ENCODE measurements at regions not wholly inside any gene's neighbourhood (a gene's known extent, or its start where the extent isn't known, plus 50 kb on each side); places are given as distances from the start of the nearest gene placed in this dataset.

GRCh38 chr13:104701591-104701990 is 1635.4 kb upstream of the SLC10A2 start:
- no peak for DNase-seq (ENCODE audit: low spot score)
- no peak for ATAC-seq (ENCODE audit: low FRiP score)
- TF ChIP-seq CTCF (IDR thresholded peaks at IDR 0.05), result no peak

DNA sequence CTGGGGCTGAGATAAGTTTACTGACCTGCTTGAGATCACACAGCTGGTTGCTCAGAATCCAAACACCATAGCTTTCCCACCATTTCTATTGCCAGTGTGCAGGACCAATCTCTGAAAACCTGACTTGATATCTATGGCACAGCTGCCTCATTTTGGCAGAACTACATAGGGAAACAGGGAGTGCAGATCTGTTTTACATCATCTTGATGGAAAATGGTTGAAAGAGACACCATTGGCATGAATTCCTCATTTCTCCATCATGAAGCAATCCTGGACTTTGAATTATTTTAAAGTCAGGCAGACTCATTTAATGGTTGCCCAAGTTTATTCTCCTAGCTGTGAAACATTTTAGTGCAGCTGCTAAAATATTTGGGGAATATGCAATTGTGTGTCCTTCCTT is 1628.2 kb upstream of the SLC10A2 start:
- TF ChIP-seq CTCF (IDR thresholded peaks at IDR 0.05), result no peak
- peak; percentile 57 for ATAC-seq (ENCODE audit: low FRiP score)
- no peak for DNase-seq (ENCODE audit: low spot score)

DNA sequence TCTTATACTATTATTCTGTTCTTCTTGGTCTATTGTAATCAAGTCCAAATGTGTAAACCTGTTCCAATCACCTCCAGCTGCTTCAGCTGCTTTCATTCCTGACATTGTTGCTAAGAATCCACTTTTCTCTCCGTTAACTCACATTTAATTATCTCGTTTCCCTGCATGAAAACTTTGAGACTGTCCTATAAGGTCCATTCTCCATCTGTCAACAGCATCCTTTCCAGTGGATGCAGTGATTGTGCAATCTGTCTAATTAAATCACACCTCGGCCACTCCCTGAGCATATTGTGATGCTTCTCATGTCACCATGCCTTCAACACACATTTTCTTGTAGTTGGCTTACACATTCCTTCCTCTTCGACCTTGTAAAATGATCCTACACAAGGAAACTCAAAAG is 1626.9 kb upstream of the SLC10A2 start:
- DNase-seq (ENCODE audit: low spot score), result no peak
- no peak for ATAC-seq (ENCODE audit: low FRiP score)
- TF ChIP-seq CTCF (IDR thresholded peaks at IDR 0.05), result no peak

DNA sequence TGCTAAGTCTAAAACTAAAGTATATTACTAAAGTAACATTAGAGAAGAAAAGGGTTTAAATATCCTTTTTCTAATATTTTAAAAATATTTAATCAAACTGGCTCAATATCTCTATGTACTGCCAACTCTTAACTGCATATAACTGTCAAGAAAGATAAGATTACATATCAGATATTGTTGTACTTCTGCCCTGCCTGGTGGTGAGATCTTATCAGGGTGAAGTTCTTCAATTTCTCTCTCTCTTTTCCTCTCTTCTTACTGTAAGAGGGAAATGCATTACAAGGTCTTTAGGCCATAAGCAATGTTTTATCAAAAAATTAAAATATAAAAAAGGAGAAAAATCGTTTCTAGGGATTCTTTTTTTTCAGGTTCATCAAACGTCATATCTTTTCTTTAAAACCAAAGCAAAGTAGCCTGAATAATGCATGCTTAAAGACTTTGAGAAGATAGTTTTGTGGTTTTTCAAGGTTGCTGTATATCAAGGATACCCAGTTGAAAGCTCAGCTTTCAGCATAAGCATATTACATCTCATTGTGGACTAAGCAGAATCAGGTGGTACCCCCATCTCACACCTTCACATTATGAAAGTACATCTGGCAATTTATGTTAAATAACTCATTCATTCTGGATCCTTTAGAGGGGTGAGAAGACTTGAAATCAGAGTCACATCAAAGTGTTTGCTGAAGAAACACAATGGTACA is 1625.7 kb upstream of the SLC10A2 start:
- ATAC-seq (ENCODE audit: low FRiP score) (no peak), DNase-seq (ENCODE audit: low spot score) (no peak)
- no peak for TF ChIP-seq CTCF (IDR thresholded peaks at IDR 0.05)

DNA sequence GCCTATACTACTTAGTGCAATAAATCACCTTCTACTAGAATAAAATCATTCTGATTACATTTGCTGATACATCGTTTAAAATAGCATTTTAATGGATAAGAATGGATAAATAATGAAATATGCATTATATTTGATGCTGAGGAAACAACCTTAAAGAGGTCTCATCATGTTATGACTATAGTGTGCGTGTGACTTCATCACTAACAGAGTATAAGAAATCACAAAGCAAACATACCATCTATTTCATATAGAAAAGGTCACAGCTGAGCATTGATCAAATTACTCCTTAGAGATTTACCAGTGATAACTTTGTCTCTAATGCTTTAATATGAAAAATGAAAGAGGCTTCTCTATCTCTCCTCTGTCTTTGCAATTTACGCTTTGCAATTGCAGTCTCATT is 1620.3 kb upstream of the SLC10A2 start:
- DNase-seq (ENCODE audit: low spot score), result no peak
- no peak for TF ChIP-seq CTCF (IDR thresholded peaks at IDR 0.05)
- no peak for ATAC-seq (ENCODE audit: low FRiP score)

DNA sequence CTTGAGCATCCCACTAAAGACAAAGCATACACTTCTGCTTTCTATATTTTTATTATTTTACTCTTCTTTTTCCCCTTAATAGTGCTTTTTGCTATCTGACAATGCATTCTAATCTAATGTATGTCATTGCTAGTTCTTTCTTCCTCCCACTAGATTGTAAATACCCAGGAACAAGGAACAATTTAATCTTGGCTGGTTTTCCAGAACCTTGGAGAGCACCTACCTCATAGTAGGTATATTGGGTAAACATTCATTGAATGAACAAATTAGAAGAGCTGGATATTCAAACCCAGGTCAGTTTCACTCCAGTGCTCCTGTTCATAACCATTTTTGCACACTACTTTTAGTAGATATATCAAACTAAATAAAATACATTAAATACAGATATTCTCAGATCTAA is 1617.6 kb upstream of the SLC10A2 start:
- no peak for ATAC-seq (ENCODE audit: low FRiP score)
- DNase-seq (ENCODE audit: low spot score), result no peak
- no peak for TF ChIP-seq CTCF (IDR thresholded peaks at IDR 0.05)

GRCh38 chr13:104678161-104678560 is 1611.9 kb upstream of the SLC10A2 start:
- no peak for ATAC-seq (ENCODE audit: low FRiP score)
- DNase-seq (ENCODE audit: low spot score), result no peak
- no peak for TF ChIP-seq CTCF (IDR thresholded peaks at IDR 0.05)

All from omental fat pad (tissue), 3 donors.